Suprapubic skin (tissue), 4 donors: ENCODE measurements at regions not wholly inside any gene's neighbourhood (a gene's known extent, or its start where the extent isn't known, plus 50 kb on each side); places are given as distances from the start of the nearest gene placed in this dataset.

Experiments used
- DNase-seq, 2 donors: peaks; one replicate each; pipeline ENCODE4 v3.0.0-alpha.2; 2019; ENCODE audit warnings: low spot score in 2 of 2
- H3K27ac ChIP-seq: fragments of 200-600 bp; sonication (generic); one replicate; pipeline ENCODE4 v1.5.1; 2019
- H3K27me3 ChIP-seq: fragments of 200-600 bp; sonication (generic); one replicate; pipeline ENCODE4 v1.5.1; 2019
- H3K36me3 ChIP-seq: fragments of 200-600 bp; sonication (generic); one replicate; pipeline ENCODE4 v1.5.1; 2019
- H3K4me1 ChIP-seq: fragments of 200-600 bp; sonication (generic); one replicate; pipeline ENCODE4 v1.5.1; 2019
- H3K4me3 ChIP-seq: fragments of 200-600 bp; sonication (generic); one replicate; pipeline ENCODE4 v1.5.1; 2019; ENCODE audit warnings: mild to moderate bottlenecking
- H3K9me3 ChIP-seq: fragments of 200-600 bp; sonication (generic); one replicate; pipeline ENCODE4 v1.5.1; 2019
- EP300 ChIP-seq: sonication (generic); formaldehyde crosslinking; IDR thresholded peaks from one replicate; pipeline ENCODE4 v1.6.1; 2017; ENCODE audit warnings: antibody characterized with exemption
- POLR2A ChIP-seq, 2 donors: fragments of 450-650 bp; IDR thresholded peaks; one replicate each; pipeline ENCODE4 v1.6.1; 2017; ENCODE audit warnings: antibody characterized with exemption in 2 of 2, mild to moderate bottlenecking in 2 of 2, moderate library complexity in 2 of 2
- POLR2AphosphoS5 ChIP-seq, 3 donors: sonication (generic); formaldehyde crosslinking; IDR thresholded peaks; one replicate each; pipeline ENCODE4 v1.6.1; 2017; ENCODE audit warnings: antibody characterized with exemption in 3 of 3
- WGBS: methylation state at CpG from one replicate; pipeline ENCODE4 v1.1.5; 2018; 5-methylcytosine and 5-hydroxymethylcytosine counted together
- TF ChIP-seq, protein P1 (sequence below), 2 donors: fragments of 200-600 bp in 1 of 2; fragments of 450-650 bp in 1 of 2; sonication (generic) in 1 of 2; IDR thresholded peaks; one replicate each; pipeline ENCODE4 v1.5.1; 2016 to 2019; ENCODE audit warnings: antibody characterized with exemption in 2 of 2, mild to moderate bottlenecking in 1 of 2, moderate library complexity in 1 of 2

- Histone ChIP-seq H3K9me3 (no peaks in the 10 kb centered on the region), H3K27ac (no peak overlapping the region), H3K4me1 (no peaks in the 10 kb centered on the region), H3K4me3 (no peak overlapping the region), H3K27me3 (no peaks in the 10 kb centered on the region), H3K36me3 (no peaks in the 10 kb centered on the region)
- TF ChIP-seq EP300 (no peak), POLR2A (IDR thresholded peaks at IDR 0.05) (no peak), POLR2AphosphoS5 (IDR thresholded peaks at IDR 0.05) (no peak)
- TF ChIP-seq, protein P1, sequence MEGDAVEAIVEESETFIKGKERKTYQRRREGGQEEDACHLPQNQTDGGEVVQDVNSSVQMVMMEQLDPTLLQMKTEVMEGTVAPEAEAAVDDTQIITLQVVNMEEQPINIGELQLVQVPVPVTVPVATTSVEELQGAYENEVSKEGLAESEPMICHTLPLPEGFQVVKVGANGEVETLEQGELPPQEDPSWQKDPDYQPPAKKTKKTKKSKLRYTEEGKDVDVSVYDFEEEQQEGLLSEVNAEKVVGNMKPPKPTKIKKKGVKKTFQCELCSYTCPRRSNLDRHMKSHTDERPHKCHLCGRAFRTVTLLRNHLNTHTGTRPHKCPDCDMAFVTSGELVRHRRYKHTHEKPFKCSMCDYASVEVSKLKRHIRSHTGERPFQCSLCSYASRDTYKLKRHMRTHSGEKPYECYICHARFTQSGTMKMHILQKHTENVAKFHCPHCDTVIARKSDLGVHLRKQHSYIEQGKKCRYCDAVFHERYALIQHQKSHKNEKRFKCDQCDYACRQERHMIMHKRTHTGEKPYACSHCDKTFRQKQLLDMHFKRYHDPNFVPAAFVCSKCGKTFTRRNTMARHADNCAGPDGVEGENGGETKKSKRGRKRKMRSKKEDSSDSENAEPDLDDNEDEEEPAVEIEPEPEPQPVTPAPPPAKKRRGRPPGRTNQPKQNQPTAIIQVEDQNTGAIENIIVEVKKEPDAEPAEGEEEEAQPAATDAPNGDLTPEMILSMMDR (IDR thresholded peaks at IDR 0.05) = no peak
- 87% methylated on average over 3 of the region's 3 CpGs for WGBS
- no peak for DNase-seq
These were observed 94.6 kb downstream of the HAPSTR1 start for GRCh38 chr16:9186061-9186460.

- 55% methylated on average over 3 of the region's 3 CpGs for WGBS
These were observed 97.3 kb downstream of the HAPSTR1 start for GRCh38 chr16:9188721-9189120.

DNA sequence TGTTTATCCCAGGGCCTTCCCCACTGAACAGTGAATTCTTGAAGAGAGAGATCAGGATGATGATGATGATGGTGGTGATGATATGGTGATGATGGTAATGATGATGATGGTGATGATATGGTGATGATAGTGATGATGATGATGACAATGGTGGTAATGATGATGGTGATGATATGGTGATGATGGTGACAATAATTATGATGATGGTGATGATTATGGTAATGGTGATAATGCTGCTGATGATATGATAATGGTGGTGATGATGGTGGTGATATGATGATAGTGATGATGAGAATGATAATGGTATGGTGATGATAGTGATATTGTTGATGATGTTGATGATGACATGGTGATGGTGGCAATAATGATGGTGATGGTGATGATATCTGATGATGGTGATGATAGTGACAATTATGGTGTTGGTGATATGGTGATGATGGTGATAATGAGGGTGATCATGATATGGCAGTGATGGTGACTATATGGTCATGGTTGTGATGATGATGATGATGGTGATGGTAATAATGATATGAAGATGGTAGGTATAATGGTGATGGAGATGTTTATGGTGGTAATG, 99.9 kb downstream of the HAPSTR1 start:
- TF ChIP-seq, protein P1 (IDR thresholded peaks at IDR 0.05) = no peak
- TF ChIP-seq POLR2AphosphoS5 (IDR thresholded peaks at IDR 0.05) (no peak), EP300 (no peak), POLR2A (IDR thresholded peaks at IDR 0.05) (no peak)
- Histone ChIP-seq H3K9me3 (no peaks in the 10 kb centered on the region), H3K27me3 (peaks cover 4% of the 10 kb centered on the region), H3K27ac (no peak overlapping the region), H3K4me1 (no peaks in the 10 kb centered on the region), H3K36me3 (no peaks in the 10 kb centered on the region), H3K4me3 (no peak overlapping the region)
- DNase-seq = no peak

More at GRCh38 chr16:9188721-9189120, 97.3 kb downstream of the HAPSTR1 start:
- TF ChIP-seq POLR2A (IDR thresholded peaks at IDR 0.05) (no peak), EP300 (no peak), POLR2AphosphoS5 (IDR thresholded peaks at IDR 0.05) (no peak)
- TF ChIP-seq, protein P1 (IDR thresholded peaks at IDR 0.05) = no peak
- peaks cover 4% of the 10 kb centered on the region for H3K27me3 ChIP-seq
- H3K9me3 ChIP-seq = no peaks in the 10 kb centered on the region
- no peak for DNase-seq
- H3K4me1 ChIP-seq = no peaks in the 10 kb centered on the region
- H3K4me3 ChIP-seq = no peak overlapping the region
- H3K27ac ChIP-seq = no peak overlapping the region
- H3K36me3 ChIP-seq = no peaks in the 10 kb centered on the region

DNA sequence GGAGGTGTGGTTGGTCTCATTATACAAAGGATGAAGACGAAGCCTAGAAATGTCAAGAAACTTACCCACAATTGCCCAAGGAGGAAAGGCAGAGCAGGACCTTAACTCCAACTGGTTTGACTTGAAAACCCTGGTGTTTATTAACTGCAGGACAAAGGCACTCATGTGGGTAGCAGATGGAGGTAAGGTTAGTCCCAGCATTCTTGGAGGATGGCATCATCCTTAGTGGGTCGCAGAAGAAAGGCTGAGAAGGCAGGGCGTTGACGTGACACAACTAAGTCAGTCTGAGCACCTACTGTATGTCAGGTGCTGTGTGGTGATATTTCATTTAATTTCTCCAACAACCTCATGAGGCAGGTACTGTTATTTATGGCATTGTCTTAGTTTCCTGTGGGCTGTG, 101.3 kb downstream of the HAPSTR1 start:
- TF ChIP-seq POLR2A (IDR thresholded peaks at IDR 0.05) (no peak), POLR2AphosphoS5 (IDR thresholded peaks at IDR 0.05) (no peak), EP300 (no peak)
- TF ChIP-seq, protein P1 (IDR thresholded peaks at IDR 0.05) = no peak
- DNase-seq = no peak
- 63% methylated on average over 4 of the region's 4 CpGs for WGBS
- peaks cover 4% of the 10 kb centered on the region for H3K27me3 ChIP-seq
- no peaks in the 10 kb centered on the region for H3K4me1 ChIP-seq
- no peak overlapping the region for H3K4me3 ChIP-seq
- H3K27ac ChIP-seq = no peak overlapping the region
- H3K9me3 ChIP-seq = no peaks in the 10 kb centered on the region
- H3K36me3 ChIP-seq = no peaks in the 10 kb centered on the region

GRCh38 chr16:9195287-9195686, 103.8 kb downstream of the HAPSTR1 start:
- no peaks in the 10 kb centered on the region for H3K4me1 ChIP-seq
- WGBS = 51% methylated on average over 2 of the region's 6 CpGs
- H3K36me3 ChIP-seq = no peaks in the 10 kb centered on the region
- H3K4me3 ChIP-seq = no peak overlapping the region
- no peak for TF ChIP-seq EP300
- TF ChIP-seq, protein P1 (IDR thresholded peaks at IDR 0.05) = no peak
- no peak for TF ChIP-seq POLR2A (IDR thresholded peaks at IDR 0.05)
- no peak for TF ChIP-seq POLR2AphosphoS5 (IDR thresholded peaks at IDR 0.05)
- no peak for DNase-seq
- H3K27ac ChIP-seq = no peak overlapping the region
- H3K27me3 ChIP-seq = peaks cover 4% of the 10 kb centered on the region
- no peaks in the 10 kb centered on the region for H3K9me3 ChIP-seq
